GM12874 (cell line): ENCODE measurements at regions not wholly inside any gene's neighbourhood (a gene's known extent, or its start where the extent isn't known, plus 50 kb on each side); places are given as distances from the start of the nearest gene placed in this dataset.

Source experiments
- TF ChIP-seq, protein P1 (sequence below): IDR thresholded peaks from 2 replicates; pipeline ENCODE4 v1.5.1; 2011; ENCODE audit warnings: low read depth, mild to moderate bottlenecking, control low read depth, low read length, moderate library complexity; ENCODE audit not compliant: insufficient read depth

DNA sequence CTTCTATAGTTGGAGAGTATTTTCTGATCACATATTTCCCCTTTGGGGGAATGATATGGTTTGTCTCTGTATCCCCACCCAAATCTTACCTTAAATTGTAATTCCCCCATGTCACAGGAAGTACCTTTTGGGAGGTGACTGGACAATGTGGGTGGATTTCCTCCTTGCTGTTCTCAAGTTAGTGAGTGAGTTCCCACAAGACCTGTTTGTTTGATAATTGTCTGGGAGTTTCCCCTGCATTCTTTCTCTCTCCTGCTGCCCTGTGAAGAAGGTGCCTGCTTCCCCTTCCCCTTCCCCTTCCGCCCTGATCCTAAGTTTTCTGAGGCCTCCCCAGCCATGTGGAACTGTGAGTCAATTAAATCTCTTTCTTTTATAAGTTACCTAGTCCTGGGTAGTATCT, 222.7 kb upstream of the SLC39A10 start:
- TF ChIP-seq, protein P1, sequence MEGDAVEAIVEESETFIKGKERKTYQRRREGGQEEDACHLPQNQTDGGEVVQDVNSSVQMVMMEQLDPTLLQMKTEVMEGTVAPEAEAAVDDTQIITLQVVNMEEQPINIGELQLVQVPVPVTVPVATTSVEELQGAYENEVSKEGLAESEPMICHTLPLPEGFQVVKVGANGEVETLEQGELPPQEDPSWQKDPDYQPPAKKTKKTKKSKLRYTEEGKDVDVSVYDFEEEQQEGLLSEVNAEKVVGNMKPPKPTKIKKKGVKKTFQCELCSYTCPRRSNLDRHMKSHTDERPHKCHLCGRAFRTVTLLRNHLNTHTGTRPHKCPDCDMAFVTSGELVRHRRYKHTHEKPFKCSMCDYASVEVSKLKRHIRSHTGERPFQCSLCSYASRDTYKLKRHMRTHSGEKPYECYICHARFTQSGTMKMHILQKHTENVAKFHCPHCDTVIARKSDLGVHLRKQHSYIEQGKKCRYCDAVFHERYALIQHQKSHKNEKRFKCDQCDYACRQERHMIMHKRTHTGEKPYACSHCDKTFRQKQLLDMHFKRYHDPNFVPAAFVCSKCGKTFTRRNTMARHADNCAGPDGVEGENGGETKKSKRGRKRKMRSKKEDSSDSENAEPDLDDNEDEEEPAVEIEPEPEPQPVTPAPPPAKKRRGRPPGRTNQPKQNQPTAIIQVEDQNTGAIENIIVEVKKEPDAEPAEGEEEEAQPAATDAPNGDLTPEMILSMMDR: no peak

DNA sequence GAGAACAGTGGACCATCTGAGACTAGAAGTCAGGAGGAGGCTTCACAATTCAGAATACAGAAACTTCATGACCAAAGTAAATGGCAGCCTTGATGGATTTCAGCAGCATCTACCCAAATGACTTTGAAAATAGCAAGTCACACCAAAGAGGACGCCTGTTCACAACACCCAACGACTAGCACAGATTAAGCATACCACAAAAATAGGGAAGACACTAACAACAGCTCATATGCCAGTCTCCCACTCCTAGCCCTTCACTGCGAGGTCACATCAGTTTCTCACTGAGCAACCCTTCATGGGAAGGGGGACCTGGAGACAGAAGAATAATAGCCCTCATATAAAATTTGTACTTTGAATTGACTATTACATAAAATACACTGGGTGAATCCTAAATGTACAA, 228.4 kb upstream of the SLC39A10 start:
- TF ChIP-seq, protein P1: no peak

DNA sequence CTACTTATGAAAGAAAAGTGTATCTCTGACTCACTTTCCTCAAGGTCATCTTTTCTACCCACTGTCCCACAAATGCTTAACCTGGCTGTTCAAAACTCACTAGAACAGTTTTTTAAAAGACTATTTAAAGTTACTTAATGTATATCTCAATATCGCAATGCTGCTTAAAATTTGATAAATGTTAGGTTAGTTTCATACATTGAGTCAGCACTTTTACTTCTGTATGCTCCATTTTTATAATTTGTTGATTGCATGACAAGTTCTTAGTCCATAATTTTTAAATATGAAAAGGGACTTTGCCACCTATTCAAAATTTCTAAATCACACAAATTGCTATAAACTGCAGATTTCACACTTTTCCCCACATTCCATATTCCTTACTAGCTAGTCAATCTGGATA, 231.7 kb upstream of the SLC39A10 start:
- TF ChIP-seq, protein P1: no peak

DNA sequence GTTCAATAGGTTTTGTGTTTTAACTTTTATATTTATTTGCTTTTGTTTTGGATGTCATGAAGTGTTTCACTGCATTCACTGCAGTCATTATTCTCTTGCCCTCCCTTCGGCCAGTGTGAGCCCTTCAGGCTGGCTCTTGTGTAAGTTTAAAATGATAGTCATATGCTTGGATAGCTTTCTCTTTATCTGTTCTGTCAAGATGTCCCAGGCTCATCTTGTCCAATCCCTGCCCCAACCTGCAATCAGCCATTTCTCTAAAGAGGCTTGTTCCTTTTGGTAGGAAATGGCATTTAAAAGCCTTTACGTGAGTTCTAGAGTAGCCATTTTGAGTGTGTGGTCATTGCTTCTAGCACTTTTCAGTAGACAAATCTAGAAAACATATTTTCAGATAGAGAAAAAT, 238.0 kb upstream of the SLC39A10 start:
- TF ChIP-seq, protein P1: no peak

DNA sequence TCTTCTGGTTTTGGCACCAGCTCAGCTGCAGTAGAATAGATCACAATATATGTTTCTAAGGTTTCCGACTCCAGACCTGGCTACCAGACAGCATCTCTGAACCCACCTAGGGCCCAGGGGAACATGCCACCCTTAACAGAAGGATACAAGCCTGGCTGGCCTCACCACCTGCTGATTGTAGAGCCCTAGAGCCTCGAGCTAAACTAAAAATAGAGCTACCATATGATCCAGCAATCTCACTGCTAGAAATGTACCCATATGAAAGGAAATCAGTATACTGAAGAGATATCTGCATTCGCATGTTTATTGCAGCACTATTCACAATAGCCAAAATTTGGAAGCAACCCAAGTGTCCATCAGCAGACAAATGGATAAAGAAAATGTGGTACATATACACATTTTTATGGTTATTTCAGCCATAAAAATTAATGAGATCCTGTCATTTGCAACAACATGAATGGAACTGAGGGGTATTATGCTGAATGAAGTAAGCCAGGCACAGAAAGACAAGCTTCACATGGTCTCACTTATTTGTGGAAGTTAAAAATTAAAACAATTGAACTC, 242.4 kb upstream of the SLC39A10 start:
- TF ChIP-seq, protein P1: no peak

DNA sequence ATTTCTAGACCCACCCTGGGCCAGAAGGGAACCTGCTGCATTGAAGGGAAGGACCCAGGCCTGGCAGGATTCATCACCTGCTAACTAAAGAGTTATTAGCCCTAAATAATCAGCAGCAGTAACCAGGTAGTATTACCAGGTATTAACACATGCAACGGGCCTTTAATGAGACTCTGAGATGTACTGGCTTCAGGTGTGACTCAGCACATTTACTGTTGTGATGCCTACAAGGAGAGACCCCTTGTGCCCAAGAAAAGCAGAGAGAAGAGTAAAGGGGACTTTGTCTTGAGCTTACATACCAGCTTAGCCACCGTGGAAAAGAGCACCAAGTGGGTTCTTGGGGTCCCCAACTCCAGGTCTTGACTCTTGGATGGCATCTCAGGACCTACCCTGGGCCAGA, 243.1 kb upstream of the SLC39A10 start:
- TF ChIP-seq, protein P1: no peak

DNA sequence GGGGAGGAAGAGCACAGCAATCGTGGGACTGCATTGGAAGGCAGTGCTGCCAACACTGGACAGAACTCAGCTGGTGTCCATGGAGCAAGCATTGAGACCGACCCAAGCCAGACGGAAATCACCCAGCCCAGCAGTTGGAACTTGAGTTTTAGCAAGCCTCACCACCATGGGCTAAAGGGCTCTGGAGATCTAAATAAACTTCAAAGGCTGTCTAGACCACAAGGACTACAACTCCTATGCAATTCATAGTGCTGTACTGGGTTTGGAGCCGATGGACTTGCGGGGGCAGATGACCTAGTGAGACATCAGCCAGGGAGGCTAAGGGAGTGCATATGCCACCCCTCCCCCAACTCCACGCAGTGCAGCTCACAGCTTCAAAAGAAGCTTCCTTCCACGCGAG, 243.6 kb upstream of the SLC39A10 start:
- TF ChIP-seq, protein P1: no peak

DNA sequence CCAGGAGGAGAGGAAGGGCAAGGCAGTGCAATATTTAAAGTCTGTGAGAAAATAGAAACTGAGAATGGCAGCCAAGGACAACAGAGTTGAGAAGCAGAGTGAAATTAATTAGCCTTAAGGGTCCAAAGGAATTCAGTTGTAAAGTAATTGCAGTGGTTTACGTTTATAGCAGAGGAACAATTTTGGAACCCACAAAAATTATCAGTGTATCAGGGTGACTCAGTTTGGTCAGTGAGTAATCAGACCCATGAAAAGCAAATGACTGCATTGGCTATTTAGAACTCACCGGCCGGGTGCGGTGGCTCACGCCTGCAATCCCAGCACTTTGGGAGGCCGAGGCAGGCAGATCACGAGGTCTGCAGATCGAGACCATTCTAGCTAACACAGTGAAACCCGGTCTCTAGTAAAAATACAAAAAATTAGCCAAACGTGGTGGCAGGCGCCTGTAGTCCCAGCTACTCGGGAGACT, 245.8 kb upstream of the SLC39A10 start:
- TF ChIP-seq, protein P1: no peak
